ENCODE measurements at regions not wholly inside any gene's neighbourhood (a gene's known extent, or its start where the extent isn't known, plus 50 kb on each side); places are given as distances from the start of the nearest gene placed in this dataset.

GRCh38 chr4:151983854-151984253, 223.0 kb upstream of the GATB start:
- peak; percentile 94 for DNase-seq (ENCODE audit: low spot score)
- in situ Hi-C loops (cut with HindIII; ENCODE audit: low sequenced_read_pairs), result no loop called here

- no peak for DNase-seq (ENCODE audit: low spot score)
- in situ Hi-C loops (cut with HindIII; ENCODE audit: low sequenced_read_pairs), result no loop called here
Observed at GRCh38 chr4:151979819-151980218, 219.0 kb upstream of the GATB start.

GRCh38 chr4:151968643-151969042, 207.8 kb upstream of the GATB start:
- no peak for DNase-seq (ENCODE audit: low spot score)
- in situ Hi-C loops (cut with HindIII; ENCODE audit: low sequenced_read_pairs), result no loop called here

- DNase-seq (ENCODE audit: low spot score), result no peak
- in situ Hi-C loops (cut with HindIII; ENCODE audit: low sequenced_read_pairs), result no loop called here
Observed at GRCh38 chr4:151967074-151967473, 206.3 kb upstream of the GATB start.

GRCh38 chr4:151962138-151962823, 201.5 kb upstream of the GATB start:
- in situ Hi-C loops (cut with HindIII; ENCODE audit: low sequenced_read_pairs), result no loop called here
- no peak for DNase-seq (ENCODE audit: low spot score)

- in situ Hi-C loops (cut with HindIII; ENCODE audit: low sequenced_read_pairs), result no loop called here
- no peak for DNase-seq (ENCODE audit: low spot score)
Observed at GRCh38 chr4:151961456-151961855, 200.6 kb upstream of the GATB start.

- in situ Hi-C loops (cut with HindIII; ENCODE audit: low sequenced_read_pairs), result no loop called here
- DNase-seq (ENCODE audit: low spot score), result peak; percentile 72
Observed at GRCh38 chr4:151960449-151961230, 199.8 kb upstream of the GATB start.

GRCh38 chr4:151957153-151957552, 196.3 kb upstream of the GATB start:
- DNase-seq (ENCODE audit: low spot score), result no peak
- in situ Hi-C loops (cut with HindIII; ENCODE audit: low sequenced_read_pairs), result no loop called here

GRCh38 chr4:151955721-151956380, 195.0 kb upstream of the GATB start:
- in situ Hi-C loops (cut with HindIII; ENCODE audit: low sequenced_read_pairs), result no loop called here
- DNase-seq (ENCODE audit: low spot score), result no peak

- in situ Hi-C loops (cut with HindIII; ENCODE audit: low sequenced_read_pairs), result no loop called here
- DNase-seq (ENCODE audit: low spot score), result no peak
Observed at GRCh38 chr4:151953795-151954372, 193.1 kb upstream of the GATB start.

GRCh38 chr4:151953312-151953711, 192.5 kb upstream of the GATB start:
- in situ Hi-C loops (cut with HindIII; ENCODE audit: low sequenced_read_pairs), result no loop called here
- DNase-seq (ENCODE audit: low spot score), result no peak

- peak; percentile 67 for DNase-seq (ENCODE audit: low spot score)
- in situ Hi-C loops (cut with HindIII; ENCODE audit: low sequenced_read_pairs), result no loop called here
Observed at GRCh38 chr4:151952711-151953254, 192.0 kb upstream of the GATB start.

- in situ Hi-C loops (cut with HindIII; ENCODE audit: low sequenced_read_pairs), result no loop called here
- no peak for DNase-seq (ENCODE audit: low spot score)
Observed at GRCh38 chr4:151952137-151952536, 191.3 kb upstream of the GATB start.

- in situ Hi-C loops (cut with HindIII; ENCODE audit: low sequenced_read_pairs), result no loop called here
Observed at GRCh38 chr4:151951671-151952050, 190.9 kb upstream of the GATB start.

GRCh38 chr4:151950993-151951670, 190.3 kb upstream of the GATB start:
- in situ Hi-C loops (cut with HindIII; ENCODE audit: low sequenced_read_pairs), result no loop called here
- no peak for DNase-seq (ENCODE audit: low spot score)

More at GRCh38 chr4:151951671-151952050, 190.9 kb upstream of the GATB start:
- peak; percentile 42 for DNase-seq (ENCODE audit: low spot score)

- no peak for DNase-seq (ENCODE audit: low spot score)
- in situ Hi-C loops (cut with HindIII; ENCODE audit: low sequenced_read_pairs), result no loop called here
Observed at GRCh38 chr4:151948351-151949016, 187.7 kb upstream of the GATB start.

GRCh38 chr4:151946718-151947117, 185.9 kb upstream of the GATB start:
- in situ Hi-C loops (cut with HindIII; ENCODE audit: low sequenced_read_pairs), result no loop called here
- DNase-seq (ENCODE audit: low spot score), result no peak

GRCh38 chr4:151942971-151943370, 182.2 kb upstream of the GATB start:
- in situ Hi-C loops (cut with HindIII; ENCODE audit: low sequenced_read_pairs), result no loop called here
- DNase-seq (ENCODE audit: low spot score), result no peak
